Tibial nerve (tissue), 3 donors: ENCODE measurements at regions not wholly inside any gene's neighbourhood (a gene's known extent, or its start where the extent isn't known, plus 50 kb on each side); places are given as distances from the start of the nearest gene placed in this dataset.

ENCODE experiments used
- CTCF ChIP-seq, 5 experiments: fragments of 200-600 bp in 3 of 5; fragments of 450-650 bp in 2 of 5; sonication (generic) in 3 of 5; IDR thresholded peaks; one replicate each; pipeline ENCODE4 v1.5.1; 2016 to 2019; ENCODE audit warnings: antibody characterized with exemption in 5 of 5, mild to moderate bottlenecking in 3 of 5, moderate library complexity in 2 of 5
- POLR2A ChIP-seq, 2 donors: fragments of 450-650 bp; IDR thresholded peaks; one replicate each; pipeline ENCODE4 v1.6.1; 2017; ENCODE audit warnings: antibody characterized with exemption in 2 of 2, mild to moderate bottlenecking in 2 of 2, moderate library complexity in 2 of 2

- no peak for TF ChIP-seq CTCF (IDR thresholded peaks at IDR 0.05)
- no peak for TF ChIP-seq POLR2A (IDR thresholded peaks at IDR 0.05)
Measured at GRCh38 chr9:82130331-82131042, 141.9 kb downstream of the SPATA31D1 start.
